Fibroblast of lung (primary cell): ENCODE measurements at regions not wholly inside any gene's neighbourhood (a gene's known extent, or its start where the extent isn't known, plus 50 kb on each side); places are given as distances from the start of the nearest gene placed in this dataset.

Experiments
- CTCF ChIP-seq, 2 donors: IDR thresholded peaks in 1 of 2; conservative IDR thresholded peaks in 1 of 2; 1 replicate in 1 of 2; 2 replicates in 1 of 2; pipeline ENCODE4 v1.5.1; 2011 to 2012; ENCODE audit warnings: low read length in 2 of 2, control low read depth in 1 of 2, inconsistent platforms in 1 of 2, low read depth in 1 of 2, mild to moderate bottlenecking in 1 of 2
- EZH2 ChIP-seq: IDR thresholded peaks from 2 replicates; pipeline ENCODE4 v1.5.1; 2012; ENCODE audit warnings: low read length, control low read depth, mild to moderate bottlenecking; ENCODE audit errors: missing control alignments

- TF ChIP-seq CTCF (conservative IDR thresholded peaks at IDR 0.05 in 1 of 2, IDR thresholded peaks at IDR 0.05 in 1 of 2; ENCODE audit: low read depth in 1 of 2, low read length in 2 of 2) (no peak), EZH2 (no peak)
These were observed 413.5 kb upstream of the THBS1 start for GRCh38 chr15:39167164-39168058.
